Activated CD8-positive, alpha-beta T cell treated with anti-CD3 and anti-CD28 coated beads for 36 hours (primary cell): ENCODE measurements at regions not wholly inside any gene's neighbourhood (a gene's known extent, or its start where the extent isn't known, plus 50 kb on each side); places are given as distances from the start of the nearest gene placed in this dataset.
"Not testable (repeated sequence)": the region's sequence is repeated elsewhere in the genome, so short reads cannot be mapped to it uniquely, and the experiment has no call there.

Experiments
- ATAC-seq: fragments of 200-7000 bp; cut with Tn5 transposase; one replicate; pipeline ENCODE4 v1.10.0; 2021; ENCODE audit warnings: mild to moderate bottlenecking, moderate library complexity
- CTCF ChIA-PET: fragments of 350-600 bp; sonication (Branson Sonifier 250); formaldehyde crosslinking; loops from one replicate; lab custom pipeline; 2021; ENCODE audit warnings: antibody characterized with exemption; lab: Charles Lee
- POLR2A ChIA-PET: fragments of 350-600 bp; sonication (Branson Sonifier 250); formaldehyde crosslinking; loops from one replicate; lab custom pipeline; 2021; ENCODE audit warnings: antibody characterized with exemption; lab: Charles Lee
- DNase-seq: peaks from one replicate; pipeline ENCODE4 v3.0.0-alpha.2; 2020
- H3K27ac Mint-ChIP-seq: one replicate; pipeline ENCODE4 v1.8.0; 2021; ENCODE audit warnings: mild to moderate bottlenecking, mixed read lengths
- H3K27me3 Mint-ChIP-seq: one replicate; pipeline ENCODE4 v1.8.0; 2021; ENCODE audit warnings: mixed read lengths
- H3K36me3 Mint-ChIP-seq: one replicate; pipeline ENCODE4 v1.8.0; 2021; ENCODE audit warnings: low read depth, mixed read lengths
- H3K4me1 Mint-ChIP-seq: one replicate; pipeline ENCODE4 v1.8.0; 2021; ENCODE audit warnings: low read depth, mixed read lengths
- H3K4me3 Mint-ChIP-seq: one replicate; pipeline ENCODE4 v1.8.0; 2021; ENCODE audit warnings: mild to moderate bottlenecking, moderate library complexity, mixed read lengths
- H3K9me3 Mint-ChIP-seq: one replicate; pipeline ENCODE4 v1.8.0; 2021; ENCODE audit warnings: mixed read lengths
- intact Hi-C: fragments of 100-400 bp; cut with micrococcal nuclease; formaldehyde crosslinking; loops from one replicate; pipeline ENCODE4 v1.10.0; 2022

DNA sequence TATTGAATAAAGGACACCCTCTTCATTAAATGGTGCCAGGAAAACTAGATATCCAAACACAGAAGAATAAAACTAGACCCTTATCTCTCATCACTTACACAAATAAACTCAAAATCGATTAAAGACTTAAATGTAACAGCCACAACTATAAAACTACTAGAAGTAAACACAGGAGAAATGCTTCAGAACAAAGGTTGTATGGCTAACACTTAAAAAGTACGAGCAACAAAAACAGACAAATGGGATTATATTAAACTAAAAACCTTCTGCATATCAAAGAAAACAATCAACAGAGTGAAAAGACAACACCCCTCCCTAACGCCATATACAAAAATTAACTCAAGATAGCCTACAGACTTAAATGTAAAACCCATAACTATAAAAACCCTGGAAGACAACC is 104.7 kb upstream of the CLEC6A start:
- POLR2A ChIA-PET, H3K36me3 Mint-ChIP-seq, H3K4me3 Mint-ChIP-seq, H3K27me3 Mint-ChIP-seq, DNase-seq, H3K27ac Mint-ChIP-seq, ATAC-seq, H3K4me1 Mint-ChIP-seq, intact Hi-C loops, H3K9me3 Mint-ChIP-seq: not testable (repeated sequence)
- CTCF ChIA-PET = interaction anchor here (1.1 kb wide), 1 partner anchor 823 kb away, joined by 3 read pairs; no protein-coding TSS in a partner anchor

DNA sequence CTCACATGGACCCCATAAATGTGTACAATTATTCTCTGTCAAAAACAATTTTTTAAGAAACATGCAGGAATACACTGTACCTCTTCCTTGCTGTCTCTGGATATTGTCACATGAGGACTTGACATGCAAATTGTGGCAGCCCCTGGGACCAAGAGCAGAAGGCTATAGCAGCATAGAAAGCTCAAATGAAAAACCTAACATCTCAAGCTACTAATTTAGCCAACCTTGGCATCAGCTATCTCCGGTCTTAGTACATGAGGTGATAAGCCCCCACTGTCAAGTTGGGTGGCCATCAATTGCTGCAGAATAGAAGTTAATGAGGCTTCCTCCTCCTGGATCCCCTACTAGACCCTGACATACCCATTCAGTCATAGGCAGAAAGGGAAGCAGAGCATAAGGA is 101.0 kb upstream of the CLEC6A start:
- CTCF ChIA-PET, H3K9me3 Mint-ChIP-seq, intact Hi-C loops, H3K4me1 Mint-ChIP-seq, H3K4me3 Mint-ChIP-seq, H3K27ac Mint-ChIP-seq, H3K36me3 Mint-ChIP-seq, ATAC-seq, POLR2A ChIA-PET, DNase-seq: not testable (repeated sequence)
- H3K27me3 Mint-ChIP-seq = peaks cover 10% of the 10 kb centered on the region

DNA sequence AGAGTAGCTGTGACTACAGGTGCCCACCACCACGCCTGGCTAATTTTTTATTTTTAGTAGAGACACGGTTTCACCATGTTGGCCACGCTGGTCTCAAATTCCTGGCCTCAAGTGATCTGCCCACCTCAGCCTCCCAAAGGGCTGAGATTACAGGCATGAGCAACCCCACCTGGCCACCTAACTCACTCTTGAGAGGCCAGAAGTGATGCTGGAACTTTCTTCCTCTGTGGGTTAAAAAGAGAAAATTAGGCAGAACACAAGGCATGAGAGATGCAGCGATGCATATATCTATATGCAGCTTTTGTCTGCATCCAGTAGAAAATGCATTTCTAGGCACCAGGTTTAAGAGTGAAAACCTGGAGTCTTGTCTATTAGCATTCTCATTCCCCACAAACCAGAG is 100.2 kb upstream of the CLEC6A start:
- intact Hi-C loops, H3K9me3 Mint-ChIP-seq, H3K4me3 Mint-ChIP-seq, H3K36me3 Mint-ChIP-seq, H3K4me1 Mint-ChIP-seq, DNase-seq, ATAC-seq, H3K27ac Mint-ChIP-seq, CTCF ChIA-PET: not testable (repeated sequence)
- POLR2A ChIA-PET = interaction anchor here (0.6 kb wide), 1 partner anchor 468 kb away, joined by 3 read pairs; no protein-coding TSS in a partner anchor
- H3K27me3 Mint-ChIP-seq = peaks cover 11% of the 10 kb centered on the region

DNA sequence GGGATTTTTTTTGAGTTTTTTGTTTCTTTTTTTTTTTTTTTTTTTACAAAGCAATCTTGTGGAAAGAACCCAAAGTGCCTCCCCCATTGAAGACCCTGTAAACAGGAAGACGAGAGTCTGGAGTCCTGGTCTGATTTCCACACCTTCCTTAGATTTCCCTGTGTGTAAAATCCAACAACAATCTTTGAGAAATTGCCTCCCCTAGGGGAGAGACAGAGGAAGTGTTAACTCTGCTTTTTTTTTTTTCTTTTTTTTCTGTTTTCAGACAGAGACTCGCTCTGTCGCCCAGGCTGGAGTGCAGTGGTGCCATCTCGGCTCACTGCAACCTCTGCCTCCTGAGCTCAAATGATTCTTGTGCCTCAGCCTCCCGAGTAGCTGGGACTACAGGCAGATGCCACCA is 82.0 kb upstream of the CLEC6A start:
- intact Hi-C loops, H3K9me3 Mint-ChIP-seq, DNase-seq, H3K4me1 Mint-ChIP-seq, POLR2A ChIA-PET, H3K27ac Mint-ChIP-seq, H3K4me3 Mint-ChIP-seq, H3K36me3 Mint-ChIP-seq, ATAC-seq, CTCF ChIA-PET, H3K27me3 Mint-ChIP-seq: not testable (repeated sequence)

DNA sequence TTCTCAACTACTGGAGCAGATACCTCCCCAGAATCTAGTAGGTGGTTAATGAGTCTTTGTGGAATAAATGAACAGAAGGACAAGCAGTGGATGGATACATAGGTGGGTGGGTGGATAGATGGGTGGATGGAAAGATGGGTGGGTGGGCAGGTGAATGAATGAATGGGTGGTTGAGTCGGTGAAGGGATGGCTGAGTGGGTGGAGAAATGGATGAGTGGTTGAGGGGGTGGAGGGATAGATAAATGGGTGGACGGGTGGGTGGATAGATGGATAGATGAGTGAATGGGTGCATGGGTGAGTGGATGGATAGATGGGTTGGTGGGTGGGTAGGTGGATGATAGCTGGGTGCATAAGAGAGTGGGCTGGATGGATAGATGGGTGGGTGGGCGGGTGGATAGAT is 80.6 kb upstream of the CLEC6A start:
- H3K4me3 Mint-ChIP-seq, CTCF ChIA-PET: not testable (repeated sequence)

DNA sequence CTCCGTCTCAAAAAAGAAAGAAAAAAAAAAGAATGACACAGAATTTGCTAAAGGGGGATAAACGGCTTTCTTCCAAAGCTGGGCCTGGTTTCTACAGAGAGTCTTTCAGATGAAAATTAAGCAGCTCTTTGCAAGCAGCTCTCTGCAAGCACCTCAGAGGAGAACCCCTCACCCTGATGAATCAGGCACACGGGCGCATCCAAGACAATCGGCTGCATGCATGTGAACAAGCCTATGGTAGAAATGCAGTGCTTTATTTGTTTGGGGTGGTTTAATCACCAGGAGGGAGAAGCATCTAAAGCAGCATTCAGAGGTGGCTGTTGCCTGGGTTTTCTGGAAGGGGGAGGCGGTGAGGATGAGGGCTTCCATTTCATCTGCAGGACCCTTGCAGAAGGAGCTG is 78.0 kb upstream of the CLEC6A start:
- intact Hi-C loops, CTCF ChIA-PET, H3K4me1 Mint-ChIP-seq, POLR2A ChIA-PET, ATAC-seq, H3K27me3 Mint-ChIP-seq, DNase-seq, H3K4me3 Mint-ChIP-seq, H3K36me3 Mint-ChIP-seq, H3K27ac Mint-ChIP-seq, H3K9me3 Mint-ChIP-seq: not testable (repeated sequence)

More for the DNA sequence above, 80.6 kb upstream of the CLEC6A start:
- H3K27ac Mint-ChIP-seq, H3K36me3 Mint-ChIP-seq, ATAC-seq, H3K4me1 Mint-ChIP-seq, DNase-seq, POLR2A ChIA-PET, H3K9me3 Mint-ChIP-seq, H3K27me3 Mint-ChIP-seq, intact Hi-C loops: not testable (repeated sequence)

DNA sequence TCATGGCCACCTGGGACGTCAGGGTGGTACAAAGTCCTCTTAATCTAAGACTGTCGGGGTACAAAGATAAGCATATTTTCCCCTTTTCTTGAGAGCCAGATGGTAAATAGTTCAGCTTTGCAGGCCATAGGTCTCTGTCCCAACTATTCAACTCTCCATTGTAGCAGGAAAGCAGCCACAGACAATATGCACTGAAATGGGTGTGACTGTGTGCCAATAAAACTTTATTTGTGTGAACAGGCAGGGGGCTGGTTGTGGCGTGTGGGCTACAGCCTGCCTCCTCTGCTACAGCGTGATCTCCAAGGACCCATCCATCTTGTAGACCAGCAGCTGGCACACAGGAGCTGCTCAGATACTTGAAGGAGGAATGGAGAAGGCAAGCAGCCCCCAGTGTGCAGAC is 73.2 kb upstream of the CLEC6A start:
- H3K9me3 Mint-ChIP-seq, ATAC-seq, DNase-seq, H3K27me3 Mint-ChIP-seq, POLR2A ChIA-PET, H3K4me3 Mint-ChIP-seq, CTCF ChIA-PET, intact Hi-C loops, H3K27ac Mint-ChIP-seq, H3K36me3 Mint-ChIP-seq, H3K4me1 Mint-ChIP-seq: not testable (repeated sequence)

DNA sequence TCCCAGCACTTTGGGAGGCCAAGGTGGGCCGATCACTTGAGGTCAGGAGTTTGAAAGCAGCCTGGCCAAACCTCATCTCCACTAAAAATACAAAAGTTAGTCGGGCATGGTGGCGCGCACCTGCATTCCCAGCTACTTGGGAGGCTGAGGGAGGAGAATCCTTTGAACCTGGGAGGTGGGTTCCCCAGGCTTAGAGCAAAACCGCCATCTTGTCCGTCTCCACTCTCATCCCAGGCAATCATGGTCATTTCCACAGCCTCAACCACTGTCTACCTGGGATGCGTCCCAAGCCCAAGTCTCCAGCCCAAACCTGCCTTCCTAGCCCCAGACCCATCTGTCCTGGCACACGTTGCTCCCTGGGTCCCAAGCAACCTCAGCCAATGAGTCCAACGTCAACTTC is 71.1 kb upstream of the CLEC6A start:
- H3K4me1 Mint-ChIP-seq, H3K36me3 Mint-ChIP-seq, POLR2A ChIA-PET, H3K27me3 Mint-ChIP-seq, CTCF ChIA-PET, H3K4me3 Mint-ChIP-seq, H3K9me3 Mint-ChIP-seq, DNase-seq, H3K27ac Mint-ChIP-seq, ATAC-seq, intact Hi-C loops: not testable (repeated sequence)

DNA sequence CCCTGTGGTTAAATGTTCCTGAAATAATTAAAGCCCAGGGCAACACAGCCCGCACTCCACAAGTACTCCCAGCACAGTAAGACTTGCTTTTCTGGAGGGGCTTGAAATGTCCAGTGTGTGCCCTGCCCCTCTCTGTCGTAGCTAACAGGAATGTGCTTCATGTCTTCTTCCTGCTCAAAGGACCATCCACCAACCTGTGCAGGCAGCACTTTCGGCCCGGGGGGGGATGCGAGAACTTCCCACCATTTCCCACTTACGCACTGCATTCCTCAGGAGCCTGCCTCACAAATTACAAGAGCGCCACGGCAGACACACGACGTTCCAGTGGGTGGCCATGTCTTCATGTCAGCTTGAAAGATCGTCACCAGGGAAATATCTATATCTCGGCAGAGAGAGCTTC is 70.3 kb upstream of the CLEC6A start:
- intact Hi-C loops, DNase-seq, ATAC-seq, CTCF ChIA-PET, H3K36me3 Mint-ChIP-seq, H3K9me3 Mint-ChIP-seq, H3K4me3 Mint-ChIP-seq, H3K27ac Mint-ChIP-seq, POLR2A ChIA-PET, H3K27me3 Mint-ChIP-seq, H3K4me1 Mint-ChIP-seq: not testable (repeated sequence)

DNA sequence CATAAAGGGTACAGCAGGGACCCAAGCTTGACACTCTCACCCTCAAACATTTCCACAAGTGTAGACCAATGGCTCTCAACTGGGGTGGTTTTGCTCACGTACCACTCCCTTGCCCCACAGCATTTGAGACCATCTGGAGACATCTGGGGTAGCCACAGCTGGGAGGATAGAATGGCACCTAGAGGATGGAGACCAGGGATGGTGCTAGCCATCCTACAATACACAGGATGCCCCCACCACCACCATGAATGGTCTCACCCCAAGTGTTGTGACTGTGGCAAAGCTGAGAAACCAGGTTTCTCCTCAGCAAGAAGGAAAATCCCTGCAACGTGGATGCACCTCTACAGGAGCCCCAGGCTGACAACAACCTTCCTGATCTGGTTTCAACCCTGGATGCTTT is 69.1 kb upstream of the CLEC6A start:
- CTCF ChIA-PET, H3K4me3 Mint-ChIP-seq, H3K36me3 Mint-ChIP-seq, H3K9me3 Mint-ChIP-seq, DNase-seq, H3K27ac Mint-ChIP-seq, POLR2A ChIA-PET, H3K4me1 Mint-ChIP-seq, intact Hi-C loops, ATAC-seq: not testable (repeated sequence)
- H3K27me3 Mint-ChIP-seq = peaks cover 13% of the 10 kb centered on the region

DNA sequence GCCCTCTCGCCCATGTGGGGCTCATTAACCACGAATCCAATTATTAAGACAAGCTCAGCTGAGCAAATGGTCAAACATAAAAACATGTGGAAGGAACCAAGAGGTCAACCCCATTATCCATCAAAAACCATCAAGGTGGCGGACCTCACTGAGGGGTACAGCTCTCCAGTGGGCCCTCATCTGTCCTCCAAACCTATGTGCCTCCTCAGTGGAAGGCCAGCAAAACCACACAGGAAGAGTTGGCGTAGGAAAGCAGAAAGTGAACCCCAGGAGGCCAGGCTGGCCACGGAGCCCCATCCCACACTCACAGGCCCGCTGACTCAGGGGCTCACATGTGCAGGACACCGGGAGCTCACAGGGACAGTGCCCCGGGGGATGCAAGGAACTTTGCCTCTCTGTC is 66.5 kb upstream of the CLEC6A start:
- POLR2A ChIA-PET, H3K36me3 Mint-ChIP-seq, H3K4me1 Mint-ChIP-seq, H3K27ac Mint-ChIP-seq, ATAC-seq, H3K9me3 Mint-ChIP-seq, intact Hi-C loops, DNase-seq: not testable (repeated sequence)
- peaks cover 18% of the 10 kb centered on the region for H3K27me3 Mint-ChIP-seq
- CTCF ChIA-PET = interaction anchor here (1.2 kb wide), 1 partner anchor 91 kb away, joined by 9 read pairs; no protein-coding TSS in a partner anchor
- H3K4me3 Mint-ChIP-seq = peak overlapping the region; percentile 12
